Fibroblast of skin of right quadriceps (primary cell): ENCODE measurements at regions not wholly inside any gene's neighbourhood (a gene's known extent, or its start where the extent isn't known, plus 50 kb on each side); places are given as distances from the start of the nearest gene placed in this dataset.

ENCODE experiments used
- DNase-seq: peaks from one replicate; pipeline ENCODE4 v3.0.0-alpha.2; 2013

DNA sequence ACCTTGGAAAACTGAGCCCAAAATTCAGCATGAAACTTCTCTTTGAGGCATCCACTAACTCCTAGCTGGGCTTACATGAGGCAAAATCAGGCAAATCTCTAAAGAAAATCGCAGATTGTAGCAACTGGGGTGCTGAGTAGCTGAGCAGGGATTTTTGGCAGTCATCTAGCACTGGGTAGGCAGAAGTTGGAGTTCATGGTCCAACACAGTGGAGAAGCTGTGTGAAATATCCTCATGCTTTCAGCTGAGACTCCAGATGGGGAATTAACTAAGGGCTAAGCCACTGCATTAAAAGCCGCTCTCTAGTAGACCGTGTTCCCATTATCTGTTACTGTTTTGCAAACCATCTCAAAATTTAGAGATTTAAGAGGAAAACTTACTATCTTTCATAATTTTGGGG, 240.1 kb upstream of the PHYHIPL start:
- no peak for DNase-seq

- no peak for DNase-seq
Measured at GRCh38 chr10:58937423-58937822, 239.0 kb upstream of the PHYHIPL start.

DNA sequence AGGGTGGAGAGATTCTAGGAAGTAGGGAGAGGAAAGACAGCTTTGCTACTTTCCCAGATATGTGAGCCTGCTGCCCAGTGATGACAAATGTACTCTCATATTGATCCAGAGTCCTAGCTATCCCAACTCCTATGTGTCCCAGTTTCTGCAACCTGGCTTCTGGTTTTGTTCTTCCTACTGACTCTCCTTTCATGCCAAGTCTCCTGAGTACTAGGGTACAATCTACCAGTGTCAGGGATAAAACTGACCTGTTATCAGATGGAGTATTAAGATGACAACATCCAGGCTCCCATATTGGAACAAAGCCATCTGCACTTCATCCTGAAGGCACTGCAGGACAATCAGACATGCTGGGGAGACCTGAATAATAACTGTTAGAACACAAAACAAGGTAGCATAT, 233.7 kb upstream of the PHYHIPL start:
- DNase-seq = no peak

DNA sequence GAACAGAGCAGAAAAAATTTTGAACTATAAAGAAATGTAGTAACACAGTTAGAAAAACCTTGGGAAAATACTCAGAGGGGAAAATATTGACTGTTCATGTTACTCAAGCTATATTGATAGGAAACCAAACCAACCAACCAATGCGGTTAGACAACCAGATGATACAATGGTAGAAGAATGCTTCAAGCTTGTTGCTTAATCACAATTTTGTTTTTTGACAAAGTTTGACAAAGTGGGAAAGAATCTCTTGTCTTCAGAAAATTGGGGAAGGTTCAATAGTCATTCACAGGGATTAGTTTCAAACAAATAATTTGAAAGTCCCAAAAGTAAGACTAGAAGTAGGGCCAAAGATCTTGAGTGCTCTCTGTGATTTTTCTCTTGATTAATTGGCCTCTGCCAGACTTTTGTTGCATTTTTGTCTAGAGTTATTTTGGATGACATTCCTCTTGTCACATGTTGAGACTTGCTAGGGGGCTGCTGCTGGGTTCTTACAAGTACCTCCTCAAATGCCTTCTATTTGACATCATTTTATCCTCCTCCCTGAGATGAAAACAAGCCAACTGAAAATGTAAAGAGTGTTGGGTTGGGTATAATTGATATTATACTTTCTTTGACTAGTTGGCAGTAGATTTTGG, 233.1 kb upstream of the PHYHIPL start:
- DNase-seq = peak; percentile 59

DNA sequence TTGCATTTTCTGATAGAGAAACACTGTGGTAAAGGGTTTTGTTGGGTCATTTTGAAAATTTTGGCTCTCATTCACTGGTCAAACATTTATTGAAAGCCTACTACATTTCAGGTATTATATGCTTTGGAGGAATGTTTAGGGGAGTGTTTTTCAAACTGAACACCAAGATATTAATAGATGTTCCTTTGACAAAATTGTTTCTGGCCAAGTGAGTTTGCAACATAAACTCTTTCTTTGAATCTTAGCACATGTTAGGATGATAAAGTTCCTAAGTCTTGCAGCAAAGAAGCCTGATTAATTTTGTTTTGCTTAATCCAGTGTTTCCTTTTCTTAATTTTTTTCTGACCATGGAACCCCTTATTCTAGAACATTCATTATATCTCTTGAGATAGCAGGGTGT, 232.5 kb upstream of the PHYHIPL start:
- DNase-seq = no peak

- no peak for DNase-seq
Measured at GRCh38 chr10:58948303-58948702, 228.1 kb upstream of the PHYHIPL start.

DNA sequence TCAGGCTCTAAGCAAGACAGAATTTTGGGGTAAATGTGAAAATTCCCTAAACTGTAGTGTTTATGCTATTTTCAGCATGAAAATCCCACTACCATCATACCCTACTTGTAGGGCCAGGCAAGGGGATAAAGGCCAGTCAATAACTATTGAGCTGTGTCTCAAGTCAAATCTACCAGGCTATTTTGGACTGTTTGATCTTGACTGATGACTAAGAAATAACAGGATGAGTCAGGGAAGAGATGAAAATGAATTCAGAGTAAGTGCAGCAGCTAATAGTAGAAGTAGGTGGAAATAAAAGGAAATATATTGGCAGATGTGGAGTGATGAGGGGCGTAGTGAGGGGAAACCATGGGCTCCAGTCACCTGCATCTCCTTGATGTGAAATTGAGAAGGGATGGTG, 225.8 kb upstream of the PHYHIPL start:
- peak; percentile 48 for DNase-seq

DNA sequence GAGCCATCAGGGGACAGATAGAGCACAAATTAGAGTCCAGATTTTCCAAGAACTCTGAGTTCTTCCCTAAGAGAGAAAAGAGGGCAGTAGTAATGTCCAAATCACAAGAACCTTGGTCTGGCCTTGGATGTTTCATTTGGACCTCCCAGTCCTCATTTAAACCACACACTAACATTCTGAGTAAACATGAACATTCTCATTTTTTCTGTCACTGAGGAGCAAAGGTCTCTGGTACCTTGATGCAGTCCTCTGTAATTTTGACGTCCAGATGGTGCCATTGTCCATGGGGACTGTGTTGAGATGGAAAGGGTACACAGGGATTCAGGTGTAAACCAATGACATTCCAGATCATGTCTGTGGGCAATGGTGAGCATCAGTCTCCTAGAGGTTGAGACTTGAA, 225.4 kb upstream of the PHYHIPL start:
- DNase-seq = no peak

DNA sequence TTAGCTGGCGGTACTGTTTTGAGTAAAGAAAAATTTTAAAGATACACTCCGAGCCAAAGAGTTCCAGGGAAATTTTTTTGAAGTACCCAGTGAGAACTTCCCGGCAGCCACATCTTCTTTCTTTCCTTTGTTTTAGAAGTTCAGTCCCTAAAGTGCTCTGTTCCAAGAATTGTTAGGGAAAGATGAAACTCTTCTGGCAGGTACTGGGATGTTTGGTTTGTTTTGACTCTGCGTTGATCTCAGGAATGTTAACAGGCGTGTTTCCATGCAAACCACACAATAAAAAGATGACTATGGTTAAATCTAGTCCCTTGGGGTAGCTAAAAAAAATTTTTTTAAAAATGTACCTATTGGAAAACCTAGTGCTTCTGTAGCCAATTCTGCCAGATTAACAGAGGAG, 224.7 kb upstream of the PHYHIPL start:
- DNase-seq = peak; percentile 77

GRCh38 chr10:58952162-58952601, 224.3 kb upstream of the PHYHIPL start:
- DNase-seq = peak; percentile 61

DNA sequence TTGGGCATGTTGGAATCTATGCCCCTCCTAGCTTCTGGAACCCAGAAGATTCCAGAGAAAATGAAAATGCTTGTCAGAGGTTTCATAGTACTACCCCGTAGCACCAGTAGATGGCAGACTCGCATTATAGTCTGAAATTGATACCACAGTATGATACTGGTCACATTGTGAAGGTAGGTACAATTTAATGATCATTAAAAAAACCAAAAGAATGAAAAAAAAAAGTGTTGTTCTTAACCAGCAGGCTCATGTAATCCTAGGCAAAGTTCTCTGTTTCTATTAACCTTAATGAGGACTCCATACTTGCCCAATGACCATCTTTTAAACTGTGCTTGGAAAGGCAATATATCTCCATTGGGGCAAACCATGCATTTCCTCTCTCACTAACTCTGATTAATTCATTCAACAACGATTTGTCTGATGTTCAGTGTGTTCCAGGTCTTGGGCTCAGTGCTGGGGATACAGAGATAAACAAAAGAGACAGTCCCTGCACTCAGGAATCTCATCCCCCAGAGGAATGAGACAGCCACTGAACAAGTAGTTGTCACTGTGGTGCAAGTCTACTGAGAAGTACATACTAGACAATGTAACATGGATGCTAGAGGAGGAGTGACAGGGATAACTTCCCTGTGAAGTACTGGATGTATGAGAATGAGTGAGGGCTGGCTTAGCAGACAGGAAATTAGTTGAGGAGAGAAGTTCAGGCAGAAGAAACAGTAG, 223.5 kb upstream of the PHYHIPL start:
- DNase-seq = peak; percentile 62

DNA sequence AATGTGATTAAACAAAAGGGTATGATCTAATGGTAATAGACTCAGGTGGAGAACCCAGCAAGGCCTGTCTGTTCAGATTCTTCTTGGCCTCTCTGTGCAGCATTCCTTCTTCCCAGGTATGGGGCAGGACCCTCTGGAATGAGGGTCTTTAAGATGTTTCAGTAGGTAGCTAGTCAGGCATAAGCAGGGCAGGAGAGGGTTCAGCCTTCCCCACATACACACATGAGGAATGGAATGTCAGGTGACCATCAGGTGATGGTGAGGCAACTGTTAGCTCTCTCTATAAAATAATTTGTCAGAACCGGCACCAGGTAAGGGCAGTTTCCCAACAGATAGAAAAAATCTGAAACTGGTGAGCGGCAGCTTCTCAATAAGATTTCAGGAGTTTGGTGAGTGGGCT, 222.3 kb upstream of the PHYHIPL start:
- DNase-seq = no peak

DNA sequence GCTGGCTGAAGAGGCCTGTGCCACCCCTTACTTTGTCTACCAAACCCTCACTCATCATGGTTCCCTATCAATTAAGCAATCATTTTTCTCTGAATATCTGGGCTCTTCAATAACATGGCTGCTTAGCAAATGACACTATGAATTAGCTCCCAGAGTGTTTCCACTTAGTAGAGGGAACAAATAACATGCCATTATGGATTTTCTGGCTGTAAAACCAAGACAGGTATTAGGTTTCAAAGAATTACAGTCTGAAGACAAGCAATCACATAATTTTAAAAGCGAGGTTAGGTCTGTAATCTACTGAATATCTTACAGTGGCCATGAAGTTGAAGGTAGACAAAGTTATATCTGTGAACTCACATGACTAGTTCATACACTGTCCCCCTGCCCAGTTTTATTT, 220.8 kb upstream of the PHYHIPL start:
- DNase-seq = no peak

DNA sequence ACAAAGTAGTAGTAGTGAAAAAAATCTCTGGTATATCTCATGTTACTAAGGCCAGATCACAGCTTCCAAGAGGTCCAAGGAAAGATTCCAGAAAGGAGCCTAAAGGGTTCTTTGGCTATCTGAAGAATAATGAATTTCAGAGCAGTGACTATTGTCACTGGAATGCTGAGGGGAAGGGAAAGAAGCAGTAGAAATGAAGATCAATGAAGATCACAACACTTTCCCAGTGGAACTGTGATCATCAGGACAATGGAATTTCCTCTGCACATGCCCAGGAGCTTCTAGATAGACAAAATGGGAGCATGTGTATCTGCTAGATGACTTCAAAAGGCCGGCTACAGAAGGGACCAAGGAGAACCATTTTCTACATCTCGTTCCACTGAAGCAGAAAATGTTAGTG, 219.5 kb upstream of the PHYHIPL start:
- peak; percentile 82 for DNase-seq

- DNase-seq = no peak
Measured at GRCh38 chr10:58957517-58957916, 218.9 kb upstream of the PHYHIPL start.

DNA sequence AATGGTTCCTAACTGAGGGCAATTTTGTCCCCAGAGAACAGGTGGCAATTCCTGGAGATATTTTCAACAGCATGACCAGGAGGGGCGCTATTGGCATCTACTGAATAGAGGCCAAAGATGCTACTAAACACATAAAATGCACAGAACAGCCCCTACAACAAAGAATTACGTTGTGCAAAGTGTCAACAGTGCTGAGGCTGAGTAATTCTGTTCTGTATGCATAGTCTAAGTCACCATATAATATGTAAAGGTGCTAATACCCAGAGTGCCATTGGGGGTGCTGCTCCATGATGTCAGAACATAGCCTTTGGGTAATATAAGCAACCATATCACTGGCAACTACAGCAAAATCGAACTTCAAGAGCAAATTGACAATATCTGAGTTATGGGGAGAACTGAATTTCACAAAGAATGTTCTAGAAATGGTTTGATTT, 213.3 kb upstream of the PHYHIPL start:
- DNase-seq = no peak

DNA sequence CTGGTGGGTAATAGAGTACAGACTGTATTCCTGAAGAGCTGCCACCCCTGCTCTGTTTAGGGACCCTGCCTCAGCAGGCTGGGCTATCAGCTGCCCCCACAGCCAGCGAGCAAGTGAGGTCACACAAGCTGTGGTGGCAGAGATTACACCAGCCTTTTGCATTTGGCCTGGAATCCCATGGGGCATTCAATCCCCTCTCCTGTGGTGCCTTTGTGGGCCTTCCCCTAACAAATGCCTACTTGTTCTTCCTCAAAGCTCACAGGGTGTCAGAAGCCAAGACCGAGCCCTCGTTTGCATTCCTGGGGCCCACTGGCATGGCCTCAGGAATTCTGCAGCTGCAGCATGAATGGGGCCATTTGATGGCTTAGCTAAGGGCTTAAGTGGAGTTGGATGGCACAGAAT, 212.7 kb upstream of the PHYHIPL start:
- DNase-seq = no peak

DNA sequence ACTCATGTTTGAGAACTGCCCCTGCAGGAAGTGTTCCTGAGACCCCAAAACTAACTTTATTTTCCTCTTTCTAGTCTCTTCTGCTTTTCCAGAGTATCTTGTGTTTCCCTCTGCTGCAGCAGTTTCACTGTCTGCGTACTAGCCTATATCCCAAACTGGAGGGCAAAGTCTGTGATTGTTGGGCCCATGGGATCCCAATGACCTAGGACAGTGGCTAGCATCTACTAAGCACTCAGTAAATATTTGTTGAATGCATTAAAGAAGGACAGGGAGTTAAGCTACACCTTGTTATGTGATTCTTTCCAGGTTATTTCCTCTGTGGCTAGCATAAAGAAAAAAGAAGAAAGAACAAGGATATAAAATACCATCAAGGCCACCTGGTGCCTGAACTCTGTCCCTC, 210.6 kb upstream of the PHYHIPL start:
- no peak for DNase-seq

GRCh38 chr10:58967551-58968388, 208.7 kb upstream of the PHYHIPL start:
- DNase-seq = no peak

GRCh38 chr10:58968389-58968755, 208.1 kb upstream of the PHYHIPL start:
- DNase-seq = no peak

DNA sequence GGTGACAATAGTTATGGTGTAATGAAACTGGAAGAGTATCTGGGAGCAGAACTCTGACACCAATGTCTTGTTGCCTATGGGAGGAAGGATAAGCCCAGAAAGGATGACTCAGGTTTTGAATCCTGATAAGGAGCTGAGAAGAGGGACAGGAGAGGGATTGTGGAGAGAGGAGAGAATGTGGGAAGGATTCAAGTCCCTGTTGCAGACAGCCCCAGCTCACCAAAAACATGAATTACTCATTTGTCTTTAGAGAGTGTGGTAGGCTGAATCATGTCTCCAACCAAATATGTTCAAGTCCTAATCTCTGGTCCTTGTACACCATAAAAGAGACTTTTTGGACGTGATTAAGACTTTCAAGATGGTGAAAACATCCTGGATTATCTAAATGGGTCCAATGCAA, 206.9 kb upstream of the PHYHIPL start:
- DNase-seq = peak; percentile 56

- DNase-seq = no peak
Measured at GRCh38 chr10:58970160-58970915, 206.1 kb upstream of the PHYHIPL start.

- DNase-seq = no peak
Measured at GRCh38 chr10:58971211-58971610, 205.2 kb upstream of the PHYHIPL start.
